T-helper 22 cell (primary cell): ENCODE measurements at regions not wholly inside any gene's neighbourhood (a gene's known extent, or its start where the extent isn't known, plus 50 kb on each side); places are given as distances from the start of the nearest gene placed in this dataset.

Experiments
- DNase-seq: peaks from one replicate; pipeline ENCODE4 v3.0.0-alpha.2; 2020; ENCODE audit warnings: low read depth

DNA sequence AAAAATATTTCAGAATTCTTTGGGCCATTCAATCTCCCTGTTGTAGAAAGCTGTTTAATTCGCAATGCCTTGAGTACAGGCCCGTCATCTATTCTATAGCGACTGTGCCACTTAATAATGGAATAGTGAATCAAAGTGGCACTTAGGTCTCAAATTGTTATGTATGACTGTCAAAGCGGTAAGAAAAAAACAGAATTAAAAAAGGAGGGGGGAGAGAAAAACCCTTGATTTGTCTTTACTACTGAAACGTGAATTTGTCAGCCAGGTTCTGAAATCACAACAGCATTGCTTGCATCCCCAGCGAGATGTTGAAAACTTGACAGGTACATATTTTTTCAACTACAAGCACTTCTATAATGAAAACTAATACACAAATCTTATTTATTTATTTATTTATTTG is 320.9 kb downstream of the TFEC start:
- no peak for DNase-seq

DNA sequence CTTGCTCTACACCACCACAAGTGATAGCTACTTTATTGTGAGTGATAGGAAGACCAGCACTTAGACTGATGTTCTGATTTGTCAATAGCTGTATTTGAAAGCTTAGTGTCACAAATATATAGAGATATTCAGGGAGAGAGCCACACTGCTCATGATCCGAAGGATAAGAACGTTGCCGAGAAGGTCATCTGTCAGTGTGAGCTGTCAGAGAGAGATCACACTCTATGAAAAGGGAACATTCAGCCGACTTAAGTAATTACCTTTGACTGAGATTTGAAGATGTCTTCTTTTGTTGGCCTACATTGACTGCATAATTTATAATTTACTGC is 322.6 kb downstream of the TFEC start:
- DNase-seq = no peak

DNA sequence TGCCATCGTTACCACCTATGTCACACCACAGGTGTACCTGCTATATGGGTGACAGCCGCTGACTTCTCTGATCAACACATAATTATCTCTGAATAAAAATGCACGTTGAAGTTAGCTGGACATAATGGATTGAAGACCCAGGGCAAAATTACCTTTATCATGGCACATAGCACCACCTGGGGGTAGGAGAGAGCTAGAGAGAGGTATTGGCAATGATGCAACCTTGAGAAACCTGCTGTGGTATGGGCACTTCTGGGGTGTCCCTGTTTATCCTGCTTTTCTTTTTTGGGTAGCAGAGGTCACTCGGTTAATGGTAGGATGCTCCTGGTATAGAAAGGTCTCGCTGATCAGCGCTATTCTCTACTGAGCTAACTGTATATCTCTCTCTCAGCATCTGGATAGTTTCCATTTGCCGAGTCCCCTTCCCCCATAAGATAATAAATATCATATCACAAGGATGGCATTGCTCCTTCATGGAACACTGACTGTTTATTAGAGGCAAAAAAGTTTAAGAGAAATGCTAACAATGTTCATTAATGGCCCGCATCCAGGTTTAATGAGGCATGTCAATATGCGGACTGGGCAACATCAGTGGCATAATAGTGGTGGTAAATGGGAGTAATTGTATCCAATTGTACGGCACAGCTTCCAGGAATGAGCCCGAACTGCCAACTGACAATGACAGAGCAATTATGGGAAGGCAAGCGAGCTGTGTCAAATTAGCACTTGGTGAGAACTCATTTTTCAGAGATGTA is 323.1 kb downstream of the TFEC start:
- no peak for DNase-seq

DNA sequence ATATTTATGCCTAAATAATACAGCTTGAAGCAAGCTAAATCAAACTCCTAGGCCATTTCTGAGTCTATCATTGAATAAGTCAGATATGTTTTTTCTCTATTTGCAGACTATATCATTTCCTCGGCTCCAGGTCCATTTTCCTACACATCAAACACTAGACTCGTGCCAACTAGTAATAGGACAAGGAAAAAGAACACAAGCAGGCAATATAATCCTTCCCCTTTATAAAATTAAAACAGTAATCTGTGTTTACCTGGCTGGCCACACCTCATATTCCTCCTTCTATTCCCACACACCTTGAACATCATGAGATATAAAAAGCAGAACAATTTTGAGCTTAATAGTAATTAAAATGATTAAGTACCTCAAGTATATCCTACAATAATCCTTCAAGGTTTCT is 325.7 kb downstream of the TFEC start:
- DNase-seq = no peak

DNA sequence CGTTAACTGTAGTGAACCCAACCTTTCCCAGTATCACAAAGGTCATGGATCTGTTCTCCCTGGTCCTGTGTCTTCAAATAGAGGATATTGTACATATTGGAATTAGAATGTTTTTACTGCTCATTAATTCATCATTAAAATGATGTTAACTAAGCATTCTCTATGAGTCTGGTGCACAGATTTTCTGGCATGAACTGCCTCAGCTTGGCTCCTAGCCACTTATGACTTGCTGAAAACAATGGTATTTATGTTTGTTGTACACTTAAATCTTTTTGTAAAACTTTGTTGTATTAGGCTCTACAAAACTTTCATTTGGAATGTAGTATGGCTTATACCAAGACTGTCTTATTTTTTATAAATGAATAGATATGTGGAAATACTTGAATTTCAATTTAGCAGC is 329.4 kb downstream of the TFEC start:
- DNase-seq = no peak

DNA sequence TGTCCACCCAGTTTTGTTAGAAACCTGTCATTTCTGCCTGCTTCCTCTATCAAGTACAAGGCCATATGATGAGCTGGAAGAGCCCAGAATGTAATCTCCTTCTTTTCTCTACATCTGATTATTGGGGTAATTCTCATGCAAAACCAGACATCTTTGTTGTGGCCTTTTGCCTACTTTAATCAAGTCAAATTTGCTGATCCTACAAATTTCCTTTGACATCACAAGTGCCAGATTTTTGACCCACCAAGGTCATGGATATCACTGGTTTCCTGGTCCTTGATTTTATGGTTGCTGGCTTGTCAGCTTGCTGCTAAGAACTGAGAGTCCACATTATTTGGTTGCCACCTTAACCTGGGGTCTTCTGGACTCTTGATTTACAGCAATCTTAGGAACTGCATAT is 336.1 kb downstream of the TFEC start:
- DNase-seq = no peak

DNA sequence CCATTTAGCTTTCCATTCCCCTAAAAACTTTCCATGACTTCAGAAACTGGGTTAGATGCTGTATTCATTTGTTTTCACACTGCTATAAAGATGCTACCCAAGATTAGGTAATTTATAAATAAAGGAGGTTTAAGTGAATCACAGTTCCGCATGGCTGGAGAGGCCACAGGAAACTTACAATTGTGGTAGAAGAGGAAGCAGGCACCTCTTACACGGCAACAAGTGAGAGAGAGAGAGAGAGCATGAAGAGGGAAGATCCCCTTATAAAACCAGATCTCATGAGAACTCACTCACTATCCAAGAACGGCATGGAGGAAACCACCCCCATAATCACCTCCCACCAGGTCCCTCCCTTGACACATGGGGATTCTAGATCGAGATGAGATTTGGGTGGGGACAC is 336.8 kb downstream of the TFEC start:
- no peak for DNase-seq

DNA sequence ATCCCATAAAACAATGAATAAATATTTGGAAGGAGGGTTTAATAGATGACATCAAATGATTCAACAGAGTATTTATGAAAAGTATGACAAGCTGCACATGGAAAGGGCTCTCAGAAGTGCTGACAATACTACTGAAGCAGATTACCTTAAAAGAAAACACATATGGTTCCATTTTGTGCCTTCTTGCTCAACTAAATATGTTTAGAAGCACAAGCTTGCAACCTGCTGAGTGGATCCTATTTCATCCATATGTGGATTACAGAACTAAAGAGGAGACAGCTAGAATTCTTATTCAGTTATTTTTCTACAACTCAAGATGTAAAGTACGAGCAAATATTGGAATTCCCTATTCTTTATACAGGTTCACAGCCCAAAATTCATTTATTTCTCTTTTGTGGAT is 340.6 kb downstream of the TFEC start:
- DNase-seq = no peak

DNA sequence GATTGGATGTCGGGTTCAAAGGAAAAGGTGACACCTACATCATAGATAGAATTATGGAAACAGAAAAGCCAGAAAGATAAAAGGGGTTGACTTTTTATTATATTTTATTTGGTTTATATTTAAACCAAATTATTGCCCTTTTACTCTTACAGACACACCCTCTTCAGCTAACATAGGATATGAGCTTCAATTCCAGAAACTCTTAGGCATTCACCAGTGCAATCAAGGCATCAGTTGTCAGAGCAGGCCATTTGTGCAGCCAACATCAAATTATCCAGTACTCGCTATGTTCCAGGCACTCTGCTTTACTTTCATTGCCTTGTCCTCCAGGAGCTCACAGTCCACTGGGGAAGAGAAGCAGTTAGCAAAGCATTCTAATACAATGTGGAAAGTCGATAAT is 347.5 kb downstream of the TFEC start:
- DNase-seq = no peak

DNA sequence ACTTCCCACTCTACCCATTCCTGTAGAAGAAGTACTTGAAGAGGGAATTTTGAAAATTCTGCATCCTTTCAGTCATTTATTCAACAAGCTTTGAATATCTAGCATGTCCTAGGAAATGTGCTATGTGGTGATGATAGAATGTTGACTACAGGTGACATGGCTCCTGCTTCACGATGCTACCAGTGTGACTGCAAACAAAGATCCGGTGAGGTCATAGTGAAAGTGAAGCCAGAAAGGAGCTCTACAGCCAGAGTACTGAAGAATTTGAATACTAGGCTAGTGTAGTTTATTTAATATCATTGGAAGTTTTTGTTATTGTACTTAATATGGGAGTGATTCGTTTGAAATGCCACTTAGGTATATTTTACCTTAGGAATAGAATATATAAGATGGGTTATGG is 348.1 kb downstream of the TFEC start:
- DNase-seq = no peak

DNA sequence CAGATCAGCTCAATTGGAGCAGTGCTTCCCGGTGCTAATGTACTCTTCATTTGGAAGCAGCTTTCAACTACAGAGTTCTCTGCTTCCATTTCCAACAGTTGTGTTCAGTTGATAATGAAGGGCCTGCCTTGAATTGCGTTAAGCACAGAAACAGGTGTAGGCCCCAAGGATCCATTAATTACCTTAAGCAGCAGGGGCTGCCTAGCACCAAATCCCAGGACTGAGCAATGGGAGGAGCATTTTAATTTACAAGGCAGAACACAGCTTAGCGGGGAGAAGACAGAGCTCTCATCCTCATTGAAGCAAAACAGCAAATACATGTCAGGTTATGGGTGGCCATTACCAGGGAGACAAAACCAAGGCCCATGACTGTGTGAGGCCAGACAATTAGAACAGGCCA is 349.6 kb downstream of the TFEC start:
- no peak for DNase-seq

DNA sequence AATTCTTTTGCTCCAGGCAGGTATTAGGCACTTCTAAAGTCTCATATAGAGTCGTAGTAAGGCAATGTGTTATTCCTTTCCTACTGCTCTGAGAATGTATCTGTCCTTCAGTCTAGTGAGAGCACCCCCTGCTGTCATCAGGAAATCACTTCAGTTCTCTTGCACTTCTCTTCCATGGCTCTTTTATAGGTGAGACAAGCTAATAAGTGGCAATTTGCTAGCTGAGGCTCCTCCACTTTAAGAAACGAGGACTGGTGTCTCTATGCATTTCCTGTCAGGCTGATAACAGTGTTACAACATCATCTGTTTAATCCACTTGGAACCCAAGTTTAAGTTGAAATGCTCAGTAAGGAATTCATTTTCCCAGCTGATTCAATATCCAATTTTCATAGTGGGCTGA is 350.6 kb downstream of the TFEC start:
- DNase-seq = no peak

DNA sequence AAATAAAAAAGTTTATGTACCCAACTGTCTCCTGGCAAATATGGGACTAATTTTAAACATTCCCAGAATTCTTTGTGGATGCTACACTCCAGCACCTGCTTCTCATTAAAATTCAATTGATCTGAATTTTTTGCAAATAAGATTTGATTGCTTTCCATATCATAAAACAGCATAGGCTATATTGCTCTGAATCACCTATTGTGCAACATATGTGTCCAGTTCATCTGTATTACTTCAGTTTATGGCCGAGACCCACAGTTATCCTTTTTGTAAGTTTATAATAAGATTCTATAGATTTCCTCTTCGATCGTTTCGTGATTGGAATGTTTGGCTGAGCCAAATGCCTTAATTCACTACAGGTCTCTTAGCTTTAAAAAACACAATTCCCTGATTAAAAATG is 351.1 kb downstream of the TFEC start:
- DNase-seq = no peak

DNA sequence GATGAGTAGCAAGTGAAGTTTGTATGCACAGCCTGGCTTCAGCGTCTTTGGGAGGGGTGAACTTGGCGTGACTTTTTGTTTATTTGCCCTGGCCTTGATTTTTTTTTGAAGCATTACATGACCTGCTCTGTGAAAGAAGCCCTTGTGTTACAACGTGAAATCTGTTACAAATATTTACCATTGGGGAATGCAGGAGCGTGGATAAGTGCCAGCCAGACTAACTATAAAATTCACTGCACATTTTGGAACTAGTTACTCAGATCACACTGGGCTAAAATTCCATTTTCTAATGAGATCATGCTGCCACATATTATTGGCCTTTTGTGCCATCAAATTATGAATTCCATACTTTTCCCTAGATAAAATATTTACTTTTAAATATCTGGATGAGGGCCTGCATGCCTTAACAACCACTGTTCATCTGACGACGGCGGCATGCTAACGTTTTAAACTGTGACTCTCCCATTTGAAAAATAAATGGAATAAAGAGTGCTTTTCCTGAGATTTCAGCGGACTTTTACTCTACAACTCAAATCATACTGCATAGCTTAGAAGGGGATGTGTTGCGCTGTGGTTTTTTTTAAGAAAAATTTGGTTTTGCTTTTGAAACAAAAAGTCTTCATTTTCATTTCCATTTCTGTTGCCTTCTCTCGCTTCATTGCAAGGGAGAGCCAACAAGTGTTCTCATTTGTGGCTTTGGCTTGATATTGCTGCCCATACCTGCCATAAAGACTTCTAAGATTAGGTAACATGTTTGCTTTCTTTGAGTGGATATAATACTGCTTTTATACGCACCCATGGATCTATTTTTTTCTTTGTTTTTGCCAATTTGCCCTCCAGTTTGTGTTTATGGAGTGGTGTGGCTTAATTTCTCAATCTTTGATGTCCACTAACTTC is 352.2 kb downstream of the TFEC start:
- DNase-seq = no peak

DNA sequence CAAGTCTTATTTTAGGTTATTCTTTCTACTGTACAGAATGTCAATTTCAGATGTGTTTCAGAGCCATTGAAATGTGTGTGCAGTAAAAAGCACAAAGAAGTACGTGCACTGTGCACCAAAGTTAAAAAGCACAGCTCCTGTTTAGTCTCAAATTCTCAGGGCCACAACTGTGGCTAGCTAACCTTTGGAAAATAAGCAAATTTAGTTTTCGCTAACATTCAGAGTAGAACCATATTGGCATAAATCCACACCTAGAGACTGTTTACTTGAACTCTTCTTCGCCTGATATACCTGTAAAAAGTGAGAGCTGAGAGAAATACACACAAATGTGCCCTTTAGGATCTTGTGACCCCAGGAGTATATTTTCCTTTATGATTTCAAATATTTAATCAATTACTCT is 353.9 kb downstream of the TFEC start:
- no peak for DNase-seq

DNA sequence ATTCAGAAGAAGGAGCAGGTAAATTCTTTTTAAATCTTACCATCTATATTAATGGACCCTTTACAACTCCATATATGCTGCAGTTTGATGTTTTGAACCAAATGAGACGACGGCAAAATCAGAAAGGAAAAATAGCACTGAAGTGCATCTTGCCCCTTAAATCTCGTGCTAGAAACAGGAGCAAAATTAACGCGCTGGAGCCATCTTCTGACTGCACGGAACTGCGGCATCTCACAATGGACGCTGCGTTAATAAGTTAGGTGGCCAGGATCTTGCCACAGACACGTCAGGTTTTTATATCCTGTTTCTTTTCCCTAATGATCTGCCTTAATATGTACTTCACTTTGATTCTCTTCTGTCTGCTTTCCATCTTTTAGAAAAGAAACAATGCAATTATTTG is 354.5 kb downstream of the TFEC start:
- DNase-seq = no peak

DNA sequence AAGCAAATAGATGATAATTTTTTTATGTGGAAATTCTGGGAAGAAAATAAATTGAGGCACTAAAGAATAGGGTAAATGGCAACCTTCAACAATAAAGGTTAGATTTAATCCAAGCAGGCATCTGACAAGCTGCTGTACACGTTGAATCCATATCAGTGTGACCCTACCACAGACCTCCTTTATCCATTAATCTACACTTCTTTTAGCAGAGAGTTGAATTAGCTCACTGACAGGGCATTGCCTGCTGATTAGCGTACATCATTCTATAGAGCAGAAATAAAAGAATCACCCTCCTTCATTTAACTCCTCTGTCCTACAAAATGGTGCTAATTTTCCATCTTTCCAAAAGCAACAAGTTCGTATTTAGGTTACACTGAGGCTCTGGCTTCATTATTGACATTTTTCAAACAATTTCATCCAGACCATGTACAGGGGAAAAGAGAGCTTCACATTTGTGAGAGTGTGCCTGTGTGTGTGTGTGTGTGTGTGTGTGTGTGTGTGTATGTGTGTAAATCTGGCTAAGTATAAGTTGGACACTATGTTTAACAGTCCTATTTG is 356.0 kb downstream of the TFEC start:
- DNase-seq = no peak

DNA sequence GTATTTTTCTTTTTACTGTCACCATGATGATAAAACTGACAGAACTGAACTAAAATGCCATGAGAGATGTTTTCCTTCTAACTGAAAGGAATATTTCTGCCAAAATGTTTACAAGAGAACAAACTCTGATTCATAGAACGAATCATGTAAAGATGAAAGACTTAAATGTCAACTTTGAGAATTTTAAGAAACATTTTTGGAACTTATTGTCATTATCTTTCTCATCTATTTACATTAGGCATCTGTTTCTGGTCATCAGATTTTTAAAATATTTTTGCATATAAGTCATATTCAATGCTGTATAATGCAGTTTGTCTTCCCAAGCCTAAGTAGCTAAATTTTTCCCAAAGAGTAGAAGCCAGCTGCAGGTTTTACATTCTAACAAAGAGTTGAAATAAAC is 358.5 kb downstream of the TFEC start:
- DNase-seq = no peak

DNA sequence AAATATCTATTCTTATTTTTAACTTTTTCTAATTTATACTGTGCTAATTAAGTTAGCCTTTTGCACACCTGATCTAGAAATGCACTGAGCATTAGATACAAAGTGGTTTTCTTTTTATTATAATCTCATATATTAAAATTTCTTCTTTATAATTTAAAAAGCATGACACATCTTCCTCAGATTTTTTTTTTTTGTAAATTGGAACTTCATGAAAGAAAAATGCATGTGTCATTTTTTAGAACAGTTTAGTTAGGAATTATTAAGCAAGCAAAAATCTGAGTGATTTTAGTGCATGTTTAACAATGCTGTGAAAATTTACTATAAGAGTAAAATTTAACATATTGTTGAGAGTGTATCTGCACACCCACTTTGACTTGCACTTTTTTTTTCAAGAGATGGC is 367.9 kb downstream of the TFEC start:
- no peak for DNase-seq

DNA sequence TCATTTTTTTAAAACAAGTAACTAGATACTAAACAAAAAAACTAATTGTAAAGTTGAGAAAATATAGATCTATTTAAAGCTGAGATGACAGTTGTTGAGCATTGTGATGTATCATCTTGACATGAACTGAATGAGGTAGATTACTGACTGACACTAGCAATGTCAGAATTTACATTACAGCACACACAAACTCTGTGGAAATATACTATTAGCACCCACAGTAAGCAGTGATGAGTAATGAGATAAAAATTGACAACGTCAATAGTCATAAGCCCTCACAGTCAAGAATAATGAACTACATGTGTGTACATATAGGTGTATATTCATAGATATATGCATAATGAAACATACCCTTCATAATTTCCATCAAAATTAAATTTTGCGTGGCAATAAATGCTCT is 368.4 kb downstream of the TFEC start:
- no peak for DNase-seq

DNA sequence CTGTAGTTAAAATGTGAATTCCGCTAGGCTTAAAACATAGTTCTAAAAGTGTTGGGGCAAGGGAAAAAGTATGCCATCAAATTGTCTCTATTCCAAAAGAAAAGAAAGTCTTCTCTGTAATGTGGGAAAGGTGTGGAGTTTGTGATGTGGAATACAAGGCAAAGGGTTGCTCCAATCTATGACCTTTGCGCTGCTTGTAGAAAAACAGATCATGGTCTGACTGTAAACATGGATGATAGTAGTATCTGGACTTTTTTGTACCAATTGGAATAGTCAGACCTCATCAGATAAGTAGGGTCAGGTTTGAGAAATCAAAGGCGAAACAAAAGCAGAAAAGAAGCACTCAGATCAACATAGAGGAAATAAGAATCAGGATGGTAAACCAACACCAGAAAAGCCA is 372.3 kb downstream of the TFEC start:
- DNase-seq = no peak

DNA sequence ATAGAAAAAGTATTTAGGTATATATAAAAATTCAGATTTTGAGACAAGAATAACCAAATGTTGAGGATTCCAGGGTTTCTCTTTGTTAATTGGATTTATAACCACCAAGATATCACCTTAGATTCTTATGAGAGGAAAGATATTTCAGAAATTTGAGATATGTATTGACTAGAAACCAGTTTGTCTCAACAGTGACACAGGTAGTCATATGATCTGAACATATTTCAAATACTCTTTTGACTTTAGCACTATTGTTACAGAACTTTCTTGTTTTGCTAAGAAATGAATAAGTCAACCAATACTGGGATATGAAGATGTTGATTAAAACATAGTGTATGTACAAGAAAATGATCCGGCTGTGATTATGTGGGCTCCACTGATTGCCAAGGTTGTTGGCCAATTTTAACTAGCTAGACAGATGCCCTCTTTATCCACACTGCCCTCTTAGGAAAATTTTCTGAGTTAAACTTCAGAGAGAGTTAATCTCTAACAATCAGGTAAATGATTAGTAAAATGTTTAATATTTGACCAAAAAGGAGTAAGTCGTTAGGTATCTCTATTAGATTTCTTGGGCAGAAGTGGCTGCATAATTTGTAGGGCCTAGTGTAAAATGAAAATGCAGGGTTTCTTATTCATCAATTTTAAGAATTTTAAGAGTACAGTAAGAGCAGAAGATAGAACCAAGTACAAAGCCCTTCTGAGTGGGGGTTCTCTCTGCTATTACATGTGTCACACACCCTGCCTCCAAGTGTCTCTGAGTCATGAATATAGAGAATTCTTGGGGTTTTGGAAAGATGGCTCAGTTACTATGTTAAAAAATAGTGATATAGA is 376.0 kb downstream of the TFEC start:
- DNase-seq = no peak

DNA sequence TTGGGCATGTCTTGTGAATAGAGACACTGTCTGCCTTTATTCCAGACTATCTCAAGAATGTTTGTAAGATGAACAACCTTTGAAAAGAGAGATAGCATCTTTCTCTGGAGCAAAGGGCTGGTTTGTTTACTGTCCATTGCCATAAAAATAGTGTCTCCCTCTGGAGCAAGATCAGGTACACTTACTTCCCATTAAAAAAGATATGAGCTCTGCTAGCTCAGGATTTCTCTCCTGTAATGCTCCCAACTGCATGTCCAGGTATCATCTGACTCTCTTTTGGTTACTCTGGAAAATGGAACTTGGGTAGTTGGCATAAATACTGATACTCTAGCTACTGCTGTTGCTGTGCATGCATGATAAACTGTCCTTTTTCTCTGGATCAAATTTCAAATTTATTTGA is 381.1 kb downstream of the TFEC start:
- DNase-seq = no peak
